Mesenchymal stem cell (in vitro differentiated cells and primary cell): ENCODE measurements at regions not wholly inside any gene's neighbourhood (a gene's known extent, or its start where the extent isn't known, plus 50 kb on each side); places are given as distances from the start of the nearest gene placed in this dataset.

Source experiments
- DNase-seq: peaks from one replicate; pipeline ENCODE4 v3.0.0-alpha.2; 2013
- H2AFZ ChIP-seq: one replicate; pipeline ENCODE4 v1.6.1; 2013; ENCODE audit warnings: low read depth, mild to moderate bottlenecking, control low read depth, inconsistent platforms, low read length, moderate library complexity
- H2AK5ac ChIP-seq: 2 replicates; pipeline ENCODE4 v1.6.1; 2013; ENCODE audit warnings: low read length, moderate library complexity, mild to moderate bottlenecking, inconsistent platforms; ENCODE audit not compliant: severe bottlenecking
- H2BK120ac ChIP-seq: one replicate; pipeline ENCODE4 v1.6.1; 2013; ENCODE audit warnings: low read depth, mild to moderate bottlenecking, inconsistent platforms, low read length, moderate library complexity
- H2BK12ac ChIP-seq, 2 experiments: one replicate each; pipeline ENCODE4 v1.6.1; 2013; ENCODE audit warnings: inconsistent platforms in 2 of 2, low read length in 2 of 2, mild to moderate bottlenecking in 2 of 2, moderate library complexity in 2 of 2, control low read depth in 1 of 2
- H2BK15ac ChIP-seq: one replicate; pipeline ENCODE4 v1.6.1; 2013; ENCODE audit warnings: mild to moderate bottlenecking, low read depth, inconsistent platforms; ENCODE audit not compliant: poor library complexity, severe bottlenecking
- H2BK5ac ChIP-seq: 2 replicates; pipeline ENCODE4 v1.6.1; 2013; ENCODE audit warnings: low read depth, mild to moderate bottlenecking, low read length, control low read depth, inconsistent platforms; ENCODE audit not compliant: poor library complexity, severe bottlenecking
- H3K14ac ChIP-seq, 2 experiments: one replicate each; pipeline ENCODE4 v1.6.1; 2013; ENCODE audit warnings: inconsistent platforms in 2 of 2, low read length in 2 of 2, control low read depth in 1 of 2, mild to moderate bottlenecking in 1 of 2, moderate library complexity in 1 of 2
- H3K18ac ChIP-seq, 2 experiments: one replicate each; pipeline ENCODE4 v1.6.1; 2013; ENCODE audit warnings: inconsistent platforms in 2 of 2, low read length in 2 of 2, control low read depth in 1 of 2, low read depth in 1 of 2, mild to moderate bottlenecking in 1 of 2
- H3K23ac ChIP-seq, 2 experiments: one replicate each; pipeline ENCODE4 v1.6.1; 2013; ENCODE audit warnings: inconsistent platforms in 2 of 2, low read length in 2 of 2, mild to moderate bottlenecking in 2 of 2, moderate library complexity in 2 of 2, control low read depth in 1 of 2
- H3K27ac ChIP-seq: 2 replicates; pipeline ENCODE4 v1.5.1; 2013; ENCODE audit warnings: mild to moderate bottlenecking, moderate library complexity, low read length, control low read depth, inconsistent platforms; ENCODE audit not compliant: poor library complexity, severe bottlenecking
- H3K27me3 ChIP-seq, 2 experiments: 2 replicates each; pipeline versions ENCODE4 v1.6.1 to v1.7.0; 2013; ENCODE audit warnings: low read length in 2 of 2, mild to moderate bottlenecking in 2 of 2, moderate library complexity in 2 of 2, control low read depth in 1 of 2, inconsistent platforms in 1 of 2; ENCODE audit not compliant: control insufficient read depth in 1 of 2, insufficient read depth in 1 of 2
- H3K36me3 ChIP-seq, 2 experiments: 2 replicates each; pipeline versions ENCODE4 v1.6.1 to v1.7.0; 2013; ENCODE audit warnings: low read length in 2 of 2, control low read depth in 1 of 2, inconsistent platforms in 1 of 2, low read depth in 1 of 2, mild to moderate bottlenecking in 1 of 2; ENCODE audit not compliant: insufficient read depth in 2 of 2, control insufficient read depth in 1 of 2
- H3K4ac ChIP-seq, 2 experiments: one replicate each; pipeline ENCODE4 v1.6.1; 2013; ENCODE audit warnings: inconsistent platforms in 2 of 2, low read length in 2 of 2, mild to moderate bottlenecking in 2 of 2, moderate library complexity in 2 of 2, control low read depth in 1 of 2, low read depth in 1 of 2
- H3K4me1 ChIP-seq: 2 replicates; pipeline ENCODE4 v1.6.1; 2013; ENCODE audit warnings: low read depth, low read length, control low read depth; ENCODE audit not compliant: control insufficient read depth, insufficient read depth
- H3K4me2 ChIP-seq: 2 replicates; pipeline ENCODE4 v1.6.1; 2013; ENCODE audit warnings: low read length, mild to moderate bottlenecking, inconsistent platforms; ENCODE audit not compliant: poor library complexity, severe bottlenecking
- H3K4me3 ChIP-seq, 2 experiments: 2 replicates each; pipeline versions ENCODE4 v1.5.1 to v1.7.0; 2013; ENCODE audit warnings: low read length in 2 of 2, mild to moderate bottlenecking in 2 of 2, control low read depth in 1 of 2, low read depth in 1 of 2; ENCODE audit not compliant: insufficient read depth in 1 of 2
- H3K79me1 ChIP-seq: replicated peaks from 2 replicates; pipeline ENCODE4 v1.6.1; 2013; ENCODE audit warnings: mild to moderate bottlenecking, control low read depth, low read length, inconsistent platforms; ENCODE audit not compliant: poor library complexity, severe bottlenecking
- H3K9ac ChIP-seq: 2 replicates; pipeline ENCODE4 v1.7.0; 2013; ENCODE audit warnings: mild to moderate bottlenecking, low read length, moderate library complexity
- H3K9me3 ChIP-seq: 2 replicates; pipeline ENCODE4 v1.7.0; 2013; ENCODE audit warnings: mild to moderate bottlenecking, low read length; ENCODE audit not compliant: control insufficient read depth
- H4K8ac ChIP-seq: one replicate; pipeline ENCODE4 v1.6.1; 2013; ENCODE audit warnings: inconsistent platforms, mild to moderate bottlenecking, low read length, moderate library complexity
- H4K91ac ChIP-seq: one replicate; pipeline ENCODE4 v1.6.1; 2013; ENCODE audit warnings: mild to moderate bottlenecking, low read length, inconsistent platforms
- WGBS: methylation state at CpG from one replicate; pipeline ENCODE4 v1.1.7; 2013; ENCODE audit warnings: mixed read lengths; 5-methylcytosine and 5-hydroxymethylcytosine counted together

GRCh38 chr4:84238247-84239090 is 260.6 kb downstream of the NKX6-1 start:
- Histone ChIP-seq H3K9ac (no peak overlapping the region), H2BK15ac (no peak overlapping the region), H3K4me1 (no peaks in the 10 kb centered on the region), H3K4ac (no peak overlapping the region), H2AK5ac (no peak overlapping the region), H3K4me3 (no peak overlapping the region), H3K14ac (no peak overlapping the region), H2AFZ (no peak overlapping the region), H4K8ac (no peak overlapping the region), H4K91ac (no peak overlapping the region), H3K9me3 (peaks cover 6% of the 10 kb centered on the region), H3K27ac (no peak overlapping the region), H3K4me2 (no peak overlapping the region), H3K18ac (no peak overlapping the region), H3K27me3 (peaks cover 0 to 3% of the 10 kb centered on the region in 2 experiments), H3K23ac (no peak overlapping the region), H2BK5ac (no peak overlapping the region), H3K79me1 (no peaks in the 10 kb centered on the region), H3K36me3 (no peaks in the 10 kb centered on the region), H2BK120ac (no peak overlapping the region), H2BK12ac (no peak overlapping the region)
- no peak for DNase-seq
- 71% methylated on average over 5 of the region's 7 CpGs for WGBS

- H3K4me2 ChIP-seq: no peak overlapping the region
- H2AK5ac ChIP-seq: no peak overlapping the region
- DNase-seq: no peak
- WGBS: 53% methylated on average over 2 of the region's 4 CpGs
- H3K9me3 ChIP-seq: peaks cover 6% of the 10 kb centered on the region
- H3K14ac ChIP-seq: no peak overlapping the region
- H2BK120ac ChIP-seq: no peak overlapping the region
- H3K27me3 ChIP-seq: peaks cover 0 to 3% of the 10 kb centered on the region in 2 experiments
- H3K27ac ChIP-seq: no peak overlapping the region
- no peaks in the 10 kb centered on the region for H3K79me1 ChIP-seq
- H3K4me3 ChIP-seq: no peak overlapping the region
- H2AFZ ChIP-seq: no peak overlapping the region
- no peak overlapping the region for H2BK5ac ChIP-seq
- no peak overlapping the region for H2BK12ac ChIP-seq
- H4K91ac ChIP-seq: no peak overlapping the region
- no peaks in the 10 kb centered on the region for H3K36me3 ChIP-seq
- no peak overlapping the region for H3K23ac ChIP-seq
- H4K8ac ChIP-seq: no peak overlapping the region
- H3K9ac ChIP-seq: no peak overlapping the region
- no peak overlapping the region for H2BK15ac ChIP-seq
- no peaks in the 10 kb centered on the region for H3K4me1 ChIP-seq
- H3K18ac ChIP-seq: no peak overlapping the region
- no peak overlapping the region for H3K4ac ChIP-seq
Observed at GRCh38 chr4:84237008-84237407, 262.1 kb downstream of the NKX6-1 start.

DNA sequence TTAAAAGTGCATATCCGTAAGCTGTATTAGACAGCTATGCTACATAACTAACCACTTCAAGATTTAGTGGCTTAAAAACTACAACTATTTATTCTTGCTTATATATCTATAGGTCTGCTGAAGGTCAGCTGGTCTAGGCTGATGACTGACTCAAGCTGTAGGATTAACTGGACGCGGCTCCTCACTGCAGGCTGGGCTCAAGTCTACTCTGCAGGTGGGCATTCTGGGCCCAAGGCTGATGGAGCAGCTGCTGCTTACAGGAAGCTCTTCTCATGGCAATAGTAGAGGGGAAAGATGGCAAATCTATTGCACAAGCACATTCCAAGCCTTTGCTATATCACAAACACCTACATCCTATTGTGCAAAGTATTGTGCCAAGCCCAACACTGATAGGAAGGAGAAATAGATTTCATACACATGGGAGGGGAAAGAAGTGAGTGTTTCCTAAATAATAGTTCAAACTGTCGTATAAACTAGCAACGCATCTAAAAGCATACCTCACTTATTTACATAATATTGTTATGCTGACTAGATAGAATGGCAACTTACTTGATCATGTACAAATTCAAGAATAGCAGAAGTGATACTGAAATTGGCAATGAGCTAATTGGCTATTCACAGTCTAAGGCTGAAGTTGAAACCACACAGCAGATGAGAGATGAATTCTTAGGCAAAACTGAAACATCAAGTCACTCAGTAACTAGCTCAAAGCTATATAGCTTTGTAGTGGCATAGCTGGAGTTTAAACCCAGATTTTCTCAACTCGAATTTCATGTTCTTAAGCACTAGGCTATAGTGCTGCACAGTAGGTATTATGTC is 263.8 kb downstream of the NKX6-1 start:
- Histone ChIP-seq H2AK5ac (no peak overlapping the region), H3K4me1 (no peaks in the 10 kb centered on the region), H2BK120ac (no peak overlapping the region), H3K14ac (no peak overlapping the region), H4K91ac (no peak overlapping the region), H3K23ac (no peak overlapping the region), H3K9me3 (peaks cover 6% of the 10 kb centered on the region), H3K9ac (no peak overlapping the region), H3K36me3 (no peaks in the 10 kb centered on the region), H3K27me3 (no peaks in the 10 kb centered on the region), H3K4me2 (no peak overlapping the region), H2BK12ac (no peak overlapping the region), H4K8ac (no peak overlapping the region), H2BK15ac (no peak overlapping the region), H2AFZ (no peak overlapping the region), H3K18ac (no peak overlapping the region), H3K79me1 (no peaks in the 10 kb centered on the region), H2BK5ac (no peak overlapping the region), H3K4me3 (no peak overlapping the region), H3K27ac (no peak overlapping the region), H3K4ac (no peak overlapping the region)
- 92% methylated on average over 2 of the region's 6 CpGs for WGBS
- DNase-seq: no peak
